ENCODE measurements at regions not wholly inside any gene's neighbourhood (a gene's known extent, or its start where the extent isn't known, plus 50 kb on each side); places are given as distances from the start of the nearest gene placed in this dataset.

DNA sequence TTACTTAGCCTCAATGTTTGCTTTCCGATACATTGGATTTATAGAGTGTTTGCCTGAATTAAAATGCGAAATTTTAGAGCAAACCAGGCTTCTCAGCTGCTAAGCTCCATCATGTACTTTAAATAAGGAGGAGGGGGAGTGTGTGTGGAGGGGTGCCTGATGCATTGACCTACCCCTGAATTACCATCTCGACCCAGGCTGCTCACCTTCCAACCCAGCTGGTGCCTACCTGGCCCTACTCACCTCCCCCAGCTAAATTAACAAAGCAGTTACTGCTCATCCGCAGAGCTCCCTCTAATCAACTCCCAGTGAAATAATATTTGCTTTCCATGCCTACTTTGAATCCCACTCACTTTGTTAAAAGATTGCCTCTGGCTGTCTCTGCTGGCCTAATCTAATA is 544.5 kb downstream of the MAFB start:
- DNase-seq: no peak
- Mint-ChIP-seq H3K27ac (no peak overlapping the region), H3K27me3 (ENCODE audit: insufficient read depth) (no peaks in the 10 kb centered on the region)

DNA sequence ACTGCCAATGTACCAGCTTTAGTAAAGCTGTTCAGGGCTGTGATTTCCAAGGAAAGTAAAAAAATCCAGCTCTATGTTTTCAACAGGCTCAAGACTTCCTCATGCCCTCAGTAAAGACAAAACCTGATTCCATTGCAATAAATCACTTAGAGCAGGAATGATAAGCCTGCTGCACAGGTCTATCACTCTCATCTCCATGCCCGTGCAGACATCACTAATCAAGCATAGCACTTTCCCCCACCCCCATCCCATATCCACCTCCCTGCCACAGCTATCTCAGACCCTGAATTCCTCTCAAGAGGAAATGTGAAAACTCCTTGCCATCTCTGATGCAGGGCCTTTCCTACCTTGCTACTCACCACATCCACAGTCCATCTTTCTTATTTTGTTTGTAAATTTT is 554.9 kb downstream of the MAFB start:
- H3K4me1 Mint-ChIP-seq (ENCODE audit: low read depth): no peaks in the 10 kb centered on the region
- no peaks in the 10 kb centered on the region for H3K36me3 Mint-ChIP-seq (ENCODE audit: low read depth)
- H3K9me3 Mint-ChIP-seq: peaks cover 35% of the 10 kb centered on the region
- no peaks in the 10 kb centered on the region for H3K27me3 Mint-ChIP-seq (ENCODE audit: insufficient read depth)
- H3K4me3 Mint-ChIP-seq: no peak overlapping the region
- H3K27ac Mint-ChIP-seq: no peak overlapping the region
- no peak for DNase-seq
- TF ChIP-seq, protein P1, sequence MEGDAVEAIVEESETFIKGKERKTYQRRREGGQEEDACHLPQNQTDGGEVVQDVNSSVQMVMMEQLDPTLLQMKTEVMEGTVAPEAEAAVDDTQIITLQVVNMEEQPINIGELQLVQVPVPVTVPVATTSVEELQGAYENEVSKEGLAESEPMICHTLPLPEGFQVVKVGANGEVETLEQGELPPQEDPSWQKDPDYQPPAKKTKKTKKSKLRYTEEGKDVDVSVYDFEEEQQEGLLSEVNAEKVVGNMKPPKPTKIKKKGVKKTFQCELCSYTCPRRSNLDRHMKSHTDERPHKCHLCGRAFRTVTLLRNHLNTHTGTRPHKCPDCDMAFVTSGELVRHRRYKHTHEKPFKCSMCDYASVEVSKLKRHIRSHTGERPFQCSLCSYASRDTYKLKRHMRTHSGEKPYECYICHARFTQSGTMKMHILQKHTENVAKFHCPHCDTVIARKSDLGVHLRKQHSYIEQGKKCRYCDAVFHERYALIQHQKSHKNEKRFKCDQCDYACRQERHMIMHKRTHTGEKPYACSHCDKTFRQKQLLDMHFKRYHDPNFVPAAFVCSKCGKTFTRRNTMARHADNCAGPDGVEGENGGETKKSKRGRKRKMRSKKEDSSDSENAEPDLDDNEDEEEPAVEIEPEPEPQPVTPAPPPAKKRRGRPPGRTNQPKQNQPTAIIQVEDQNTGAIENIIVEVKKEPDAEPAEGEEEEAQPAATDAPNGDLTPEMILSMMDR (IDR thresholded peaks at IDR 0.05): no peak

More for the DNA sequence above, 544.5 kb downstream of the MAFB start:
- no peaks in the 10 kb centered on the region for H3K36me3 Mint-ChIP-seq (ENCODE audit: low read depth)
- TF ChIP-seq, protein P1 (IDR thresholded peaks at IDR 0.05): no peak
- no peaks in the 10 kb centered on the region for H3K4me1 Mint-ChIP-seq (ENCODE audit: low read depth)
- H3K9me3 Mint-ChIP-seq: peaks cover 40% of the 10 kb centered on the region
- H3K4me3 Mint-ChIP-seq: no peak overlapping the region

DNA sequence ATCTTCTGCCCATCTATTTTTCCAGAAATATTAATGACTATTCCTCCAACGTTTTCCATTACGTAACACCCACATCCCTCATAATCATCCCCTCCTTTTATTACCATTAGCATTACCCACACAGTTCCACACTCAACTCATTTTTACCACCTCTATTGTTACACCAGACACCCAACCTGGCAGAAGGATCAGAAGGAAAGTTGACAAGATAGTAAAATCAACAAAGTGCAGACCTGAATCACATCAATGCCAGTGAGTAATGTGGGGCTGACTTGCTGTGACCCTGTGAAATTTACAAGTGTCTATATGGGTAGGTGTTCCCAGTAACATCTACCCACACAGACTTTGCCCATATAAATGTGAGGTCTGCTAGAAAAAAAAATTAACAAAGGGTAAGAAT is 568.2 kb downstream of the MAFB start:
- no peak overlapping the region for H3K27ac Mint-ChIP-seq
- no peaks in the 10 kb centered on the region for H3K4me1 Mint-ChIP-seq (ENCODE audit: low read depth)
- TF ChIP-seq, protein P1 (IDR thresholded peaks at IDR 0.05): no peak
- H3K36me3 Mint-ChIP-seq (ENCODE audit: low read depth): peaks cover 5% of the 10 kb centered on the region; the same call in 1 of the 2 replicates
- H3K4me3 Mint-ChIP-seq: no peak overlapping the region
- H3K9me3 Mint-ChIP-seq: peaks cover 42% of the 10 kb centered on the region
- no peaks in the 10 kb centered on the region for H3K27me3 Mint-ChIP-seq (ENCODE audit: insufficient read depth)
- DNase-seq: no peak

DNA sequence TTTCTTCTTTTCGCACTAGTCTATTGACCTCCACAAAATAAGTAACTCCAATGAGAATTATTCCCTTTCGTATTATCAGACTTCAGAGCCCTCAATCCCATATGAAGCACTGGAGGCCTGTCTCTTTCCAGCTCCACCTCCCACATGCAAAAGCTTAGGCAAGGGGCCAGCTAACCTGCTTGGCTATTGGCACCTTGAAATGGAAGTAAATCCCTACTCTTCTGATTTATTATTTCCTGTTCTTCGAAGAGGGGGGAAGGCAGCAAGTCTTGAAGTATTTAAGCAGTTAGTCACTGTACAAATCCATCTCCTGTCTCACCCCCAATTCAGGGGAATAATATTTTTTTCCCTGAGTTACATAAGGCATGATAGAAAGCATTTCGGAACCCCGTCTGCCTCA is 577.8 kb downstream of the MAFB start:
- Mint-ChIP-seq H3K27ac (no peak overlapping the region), H3K4me1 (ENCODE audit: low read depth) (no peaks in the 10 kb centered on the region), H3K36me3 (ENCODE audit: low read depth) (0 out of 2 replicates have a peak, but pooled peaks cover 3% of the 10 kb centered on the region), H3K4me3 (no peak overlapping the region), H3K9me3 (peaks cover 36% of the 10 kb centered on the region), H3K27me3 (ENCODE audit: insufficient read depth) (no peaks in the 10 kb centered on the region)
- TF ChIP-seq, protein P1 (IDR thresholded peaks at IDR 0.05): no peak
- no peak for DNase-seq

DNA sequence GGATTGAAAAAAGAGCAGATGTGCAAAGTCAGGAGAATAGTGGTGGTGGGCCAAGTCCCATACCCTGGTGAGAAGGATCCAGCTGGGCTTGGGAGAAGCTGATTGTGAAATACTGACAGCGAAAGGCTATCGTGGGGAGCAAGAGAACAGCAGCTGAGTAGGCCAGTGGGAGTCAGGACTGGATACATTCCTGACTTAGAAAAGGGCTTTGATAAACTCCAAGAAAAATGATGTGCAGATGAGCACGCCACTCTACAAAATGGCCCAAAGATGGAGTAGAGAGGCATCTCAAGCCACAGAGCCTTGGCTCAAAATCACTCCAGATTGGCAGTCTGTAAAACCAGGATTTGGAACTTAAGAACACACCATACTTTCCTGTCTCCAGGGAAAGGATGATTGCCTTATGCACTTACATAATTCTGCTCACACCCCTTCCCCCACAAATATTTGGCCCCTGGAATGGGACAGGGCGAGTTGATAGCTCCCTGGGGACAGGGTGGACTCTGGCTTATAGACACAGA is 578.7 kb downstream of the MAFB start:
- H3K27ac Mint-ChIP-seq: no peak overlapping the region
- no peak overlapping the region for H3K4me3 Mint-ChIP-seq
- peaks cover 40% of the 10 kb centered on the region for H3K9me3 Mint-ChIP-seq
- 0 out of 2 replicates have a peak, but pooled peaks cover 4% of the 10 kb centered on the region for H3K36me3 Mint-ChIP-seq (ENCODE audit: low read depth)
- DNase-seq: no peak
- H3K27me3 Mint-ChIP-seq (ENCODE audit: insufficient read depth): no peaks in the 10 kb centered on the region
- no peaks in the 10 kb centered on the region for H3K4me1 Mint-ChIP-seq (ENCODE audit: low read depth)
- TF ChIP-seq, protein P1 (IDR thresholded peaks at IDR 0.05): no peak

DNA sequence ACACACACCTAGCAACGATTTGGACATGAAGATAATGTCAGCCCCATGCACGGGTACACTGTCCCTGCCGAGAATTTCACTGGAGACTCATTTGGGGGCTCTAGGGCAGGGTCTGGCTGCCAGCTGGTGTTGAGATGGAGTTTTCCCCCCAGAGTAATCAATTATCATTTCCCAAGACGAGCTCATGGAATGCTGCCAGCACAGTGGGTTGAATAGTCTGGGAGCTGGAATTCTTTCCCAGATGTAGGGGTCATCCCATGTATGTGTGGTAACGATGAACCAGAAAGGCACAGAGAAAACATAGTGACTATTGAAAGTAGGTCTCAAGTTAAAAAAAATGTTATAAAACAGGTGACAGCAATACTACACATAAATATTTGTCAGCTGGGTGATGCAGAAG is 579.9 kb downstream of the MAFB start:
- Mint-ChIP-seq H3K27me3 (ENCODE audit: insufficient read depth) (no peaks in the 10 kb centered on the region), H3K4me1 (ENCODE audit: low read depth) (no peaks in the 10 kb centered on the region), H3K27ac (no peak overlapping the region), H3K9me3 (peaks cover 51% of the 10 kb centered on the region), H3K4me3 (no peak overlapping the region), H3K36me3 (ENCODE audit: low read depth) (0 out of 2 replicates have a peak, but pooled peaks cover 4% of the 10 kb centered on the region)
- TF ChIP-seq, protein P1 (IDR thresholded peaks at IDR 0.05): no peak
- no peak for DNase-seq
